ENCODE measurements at regions not wholly inside any gene's neighbourhood (a gene's known extent, or its start where the extent isn't known, plus 50 kb on each side); places are given as distances from the start of the nearest gene placed in this dataset.

DNA sequence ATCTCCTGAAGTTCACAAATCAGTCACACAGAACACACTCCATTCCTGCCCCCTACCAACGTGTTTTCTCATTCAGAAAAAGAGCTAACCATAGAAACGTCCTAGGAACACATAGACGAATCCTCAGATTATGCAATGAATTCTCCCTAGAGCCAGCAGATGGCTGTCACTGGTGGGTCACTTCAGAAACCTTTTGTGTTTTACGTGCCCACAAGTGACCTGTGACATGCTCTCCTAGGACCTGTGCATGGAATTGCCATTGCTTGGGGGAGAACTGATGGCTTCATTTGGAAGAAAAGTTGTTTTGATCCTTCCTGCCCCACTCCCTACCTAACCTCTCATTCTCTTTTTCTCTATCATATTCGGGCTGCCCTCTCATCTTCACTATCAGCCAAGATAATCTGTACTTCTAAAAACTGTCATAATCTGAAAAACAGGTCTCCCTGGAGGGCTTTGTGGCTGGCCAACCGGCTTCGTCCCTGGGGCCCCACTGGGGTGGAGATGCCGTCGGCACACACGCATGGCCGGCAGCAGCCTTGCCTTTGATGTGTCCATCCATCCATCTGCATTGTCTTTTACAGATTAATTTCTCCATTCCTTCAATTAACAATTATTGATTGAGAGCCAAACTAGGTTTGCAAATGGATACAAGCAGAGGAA lies 144.1 kb upstream of the SERP2 start:
- TF ChIP-seq, protein P1, sequence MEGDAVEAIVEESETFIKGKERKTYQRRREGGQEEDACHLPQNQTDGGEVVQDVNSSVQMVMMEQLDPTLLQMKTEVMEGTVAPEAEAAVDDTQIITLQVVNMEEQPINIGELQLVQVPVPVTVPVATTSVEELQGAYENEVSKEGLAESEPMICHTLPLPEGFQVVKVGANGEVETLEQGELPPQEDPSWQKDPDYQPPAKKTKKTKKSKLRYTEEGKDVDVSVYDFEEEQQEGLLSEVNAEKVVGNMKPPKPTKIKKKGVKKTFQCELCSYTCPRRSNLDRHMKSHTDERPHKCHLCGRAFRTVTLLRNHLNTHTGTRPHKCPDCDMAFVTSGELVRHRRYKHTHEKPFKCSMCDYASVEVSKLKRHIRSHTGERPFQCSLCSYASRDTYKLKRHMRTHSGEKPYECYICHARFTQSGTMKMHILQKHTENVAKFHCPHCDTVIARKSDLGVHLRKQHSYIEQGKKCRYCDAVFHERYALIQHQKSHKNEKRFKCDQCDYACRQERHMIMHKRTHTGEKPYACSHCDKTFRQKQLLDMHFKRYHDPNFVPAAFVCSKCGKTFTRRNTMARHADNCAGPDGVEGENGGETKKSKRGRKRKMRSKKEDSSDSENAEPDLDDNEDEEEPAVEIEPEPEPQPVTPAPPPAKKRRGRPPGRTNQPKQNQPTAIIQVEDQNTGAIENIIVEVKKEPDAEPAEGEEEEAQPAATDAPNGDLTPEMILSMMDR (IDR thresholded peaks at IDR 0.05), result no peak
- no peak for TF ChIP-seq POLR2A (IDR thresholded peaks at IDR 0.05)
